OCI-LY1 (cell line): ENCODE measurements at regions not wholly inside any gene's neighbourhood (a gene's known extent, or its start where the extent isn't known, plus 50 kb on each side); places are given as distances from the start of the nearest gene placed in this dataset.

Experiments
- CTCF ChIP-seq: fragments of 200-600 bp; sonication (generic), shearing (Covaris generic); IDR thresholded peaks from 2 replicates; pipeline ENCODE4 v1.5.1; 2017; ENCODE audit warnings: mild to moderate bottlenecking, antibody characterized with exemption, low read length, moderate library complexity, mixed read lengths
- EZH2 ChIP-seq: fragments of 200-600 bp; sonication (generic), shearing (Covaris generic); IDR thresholded peaks from 2 replicates; pipeline ENCODE4 v1.8.0; 2017; ENCODE audit warnings: borderline replicate concordance, mixed run types, mild to moderate bottlenecking, antibody characterized with exemption, low read length, moderate library complexity, mixed read lengths

- no peak for TF ChIP-seq CTCF
- TF ChIP-seq EZH2, result no peak
Observed at GRCh38 chr12:65756267-65756666, 68.0 kb upstream of the HMGA2 start.
